IPS DF 4.7 (cell line): ENCODE measurements at regions not wholly inside any gene's neighbourhood (a gene's known extent, or its start where the extent isn't known, plus 50 kb on each side); places are given as distances from the start of the nearest gene placed in this dataset.
"Not testable (repeated sequence)": the region's sequence is repeated elsewhere in the genome, so short reads cannot be mapped to it uniquely, and the experiment has no call there.

Experiments
- DNase-seq: peaks from one replicate; pipeline ENCODE4 v3.0.0-alpha.2; 2013; ENCODE audit warnings: low spot score; ENCODE audit errors: extremely low read depth

GRCh38 chr3:75312469-75312868 lies 351.7 kb upstream of the FRG2C start:
- DNase-seq = not testable (repeated sequence)

GRCh38 chr3:75319776-75320175 lies 344.4 kb upstream of the FRG2C start:
- not testable (repeated sequence) for DNase-seq

- no peak for DNase-seq
Measured at GRCh38 chr3:75320369-75320768, 343.8 kb upstream of the FRG2C start.

GRCh38 chr3:75321060-75321459 lies 343.1 kb upstream of the FRG2C start:
- DNase-seq = no peak

GRCh38 chr3:75323936-75324335 lies 340.2 kb upstream of the FRG2C start:
- DNase-seq = not testable (repeated sequence)

GRCh38 chr3:75325716-75326115 lies 338.4 kb upstream of the FRG2C start:
- DNase-seq = no peak

- DNase-seq = no peak
Measured at GRCh38 chr3:75327453-75327852, 336.7 kb upstream of the FRG2C start.

- no peak for DNase-seq
Measured at GRCh38 chr3:75329476-75330097, 334.5 kb upstream of the FRG2C start.

- DNase-seq = not testable (repeated sequence)
Measured at GRCh38 chr3:75330446-75330845, 333.7 kb upstream of the FRG2C start.

- DNase-seq = not testable (repeated sequence)
Measured at GRCh38 chr3:75332090-75332489, 332.0 kb upstream of the FRG2C start.

GRCh38 chr3:75332794-75333193 lies 331.3 kb upstream of the FRG2C start:
- DNase-seq = no peak

GRCh38 chr3:75334299-75334698 lies 329.8 kb upstream of the FRG2C start:
- DNase-seq = no peak

- no peak for DNase-seq
Measured at GRCh38 chr3:75337226-75337900, 326.8 kb upstream of the FRG2C start.

GRCh38 chr3:75338342-75338741 lies 325.8 kb upstream of the FRG2C start:
- no peak for DNase-seq

- no peak for DNase-seq
Measured at GRCh38 chr3:75341324-75342067, 322.6 kb upstream of the FRG2C start.

- DNase-seq = no peak
Measured at GRCh38 chr3:75342425-75342824, 321.7 kb upstream of the FRG2C start.

- DNase-seq = not testable (repeated sequence)
Measured at GRCh38 chr3:75350536-75350935, 313.6 kb upstream of the FRG2C start.

GRCh38 chr3:75362086-75362784 lies 301.9 kb upstream of the FRG2C start:
- DNase-seq = not testable (repeated sequence)

- DNase-seq = not testable (repeated sequence)
Measured at GRCh38 chr3:75372964-75373363, 291.2 kb upstream of the FRG2C start.

GRCh38 chr3:75379840-75380239 lies 284.3 kb upstream of the FRG2C start:
- DNase-seq = not testable (repeated sequence)

- no peak for DNase-seq
Measured at GRCh38 chr3:75380276-75380771, 283.8 kb upstream of the FRG2C start.

- DNase-seq = not testable (repeated sequence)
Measured at GRCh38 chr3:75384016-75384415, 280.1 kb upstream of the FRG2C start.
